22Rv1 (cell line): ENCODE measurements at regions not wholly inside any gene's neighbourhood (a gene's known extent, or its start where the extent isn't known, plus 50 kb on each side); places are given as distances from the start of the nearest gene placed in this dataset.
A peak's percentile ranks its signal among the peaks of the same experiment; 100 is the strongest.

Experiments used
- CTCF ChIP-seq: fragments of 450-650 bp; IDR thresholded peaks from 2 replicates; pipeline ENCODE4 v1.5.1; 2017; ENCODE audit warnings: mild to moderate bottlenecking
- ZFX ChIP-seq: fragments of 450-650 bp; IDR thresholded peaks from 2 replicates; pipeline ENCODE4 v1.6.1; 2017; ENCODE audit warnings: antibody characterized with exemption, borderline replicate concordance

- TF ChIP-seq ZFX: no peak
- peak; percentile 31 for TF ChIP-seq CTCF
Observed at GRCh38 chr14:29166507-29166906, 399.9 kb downstream of the FOXG1 start.
